ENCODE measurements at regions not wholly inside any gene's neighbourhood (a gene's known extent, or its start where the extent isn't known, plus 50 kb on each side); places are given as distances from the start of the nearest gene placed in this dataset.

DNA sequence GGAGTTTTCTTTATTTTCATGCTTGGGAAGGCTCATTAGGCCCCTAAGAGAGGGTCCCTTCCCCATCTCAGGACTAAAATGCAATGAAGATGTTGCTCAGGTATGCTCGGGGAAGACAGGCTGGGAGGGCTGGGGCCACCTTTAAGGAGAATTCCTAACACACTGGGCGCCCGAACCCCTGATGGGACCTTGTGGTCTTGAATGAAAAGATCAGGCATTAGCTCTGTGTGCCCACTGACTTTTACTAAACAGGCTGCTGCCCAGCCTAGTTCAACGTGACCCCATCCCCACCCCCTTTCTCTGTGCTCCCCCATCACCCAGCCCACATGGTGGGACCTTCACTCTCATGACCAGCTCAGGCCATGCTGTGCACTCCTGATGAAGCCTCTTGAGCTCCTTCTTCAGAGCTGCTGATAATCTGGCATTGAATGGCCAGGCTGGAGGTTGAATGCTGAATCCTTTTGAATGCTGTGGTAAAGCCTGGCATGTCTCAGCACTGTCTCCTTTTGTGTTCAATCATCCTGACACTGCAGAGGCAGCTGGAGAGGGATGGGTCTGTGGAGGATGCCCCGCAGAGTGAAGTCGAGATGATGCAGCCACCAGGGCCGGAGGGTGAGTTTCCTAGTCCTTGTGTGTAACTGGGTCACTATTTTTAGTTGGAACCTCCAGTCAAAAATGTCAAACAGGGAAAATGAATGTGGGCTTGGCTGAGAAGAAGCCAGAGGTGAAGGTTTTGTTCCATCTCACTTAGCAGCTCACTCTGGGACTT lies 209.1 kb downstream of the UQCRFS1 start:
- TF ChIP-seq POLR2A (IDR thresholded peaks at IDR 0.05) (no peak), POLR2AphosphoS5 (IDR thresholded peaks at IDR 0.05) (no peak), EP300 (IDR thresholded peaks at IDR 0.05) (no peak)
- TF ChIP-seq, protein P1, sequence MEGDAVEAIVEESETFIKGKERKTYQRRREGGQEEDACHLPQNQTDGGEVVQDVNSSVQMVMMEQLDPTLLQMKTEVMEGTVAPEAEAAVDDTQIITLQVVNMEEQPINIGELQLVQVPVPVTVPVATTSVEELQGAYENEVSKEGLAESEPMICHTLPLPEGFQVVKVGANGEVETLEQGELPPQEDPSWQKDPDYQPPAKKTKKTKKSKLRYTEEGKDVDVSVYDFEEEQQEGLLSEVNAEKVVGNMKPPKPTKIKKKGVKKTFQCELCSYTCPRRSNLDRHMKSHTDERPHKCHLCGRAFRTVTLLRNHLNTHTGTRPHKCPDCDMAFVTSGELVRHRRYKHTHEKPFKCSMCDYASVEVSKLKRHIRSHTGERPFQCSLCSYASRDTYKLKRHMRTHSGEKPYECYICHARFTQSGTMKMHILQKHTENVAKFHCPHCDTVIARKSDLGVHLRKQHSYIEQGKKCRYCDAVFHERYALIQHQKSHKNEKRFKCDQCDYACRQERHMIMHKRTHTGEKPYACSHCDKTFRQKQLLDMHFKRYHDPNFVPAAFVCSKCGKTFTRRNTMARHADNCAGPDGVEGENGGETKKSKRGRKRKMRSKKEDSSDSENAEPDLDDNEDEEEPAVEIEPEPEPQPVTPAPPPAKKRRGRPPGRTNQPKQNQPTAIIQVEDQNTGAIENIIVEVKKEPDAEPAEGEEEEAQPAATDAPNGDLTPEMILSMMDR (IDR thresholded peaks at IDR 0.05): no peak

Data from sigmoid colon (tissue), 4 donors.